ENCODE measurements at regions not wholly inside any gene's neighbourhood (a gene's known extent, or its start where the extent isn't known, plus 50 kb on each side); places are given as distances from the start of the nearest gene placed in this dataset.

- no TSS peak for BruUV-seq (replicated peaks)
- CTCF ChIA-PET: interaction anchor here (1.0 to 1.1 kb wide), 2 partner anchors 15 to 148 kb away, joined by 3 to 4 read pairs; no protein-coding TSS in a partner anchor
- no peak for TF ChIP-seq CTCF (IDR thresholded peaks at IDR 0.05; ENCODE audit: unreplicated experiment)
These were observed 116.9 kb upstream of the PCGF5 start for GRCh38 chr10:91103384-91104192.

GRCh38 chr10:91104193-91105041, 116.0 kb upstream of the PCGF5 start:
- BruUV-seq (replicated peaks): no TSS peak
- ChIA-PET POLR2A (no interaction called here), CTCF (interaction anchor here (1.0 to 1.1 kb wide), 2 partner anchors 16 to 147 kb away, joined by 3 to 4 read pairs; no protein-coding TSS in a partner anchor)
- Mint-ChIP-seq H3K4me3 (ENCODE audit: unreplicated experiment) (no peak overlapping the region), H3K27me3 (ENCODE audit: insufficient read depth, unreplicated experiment) (peaks cover 15% of the 10 kb centered on the region), H3K4me1 (ENCODE audit: insufficient read depth, unreplicated experiment) (no peaks in the 10 kb centered on the region), H3K36me3 (ENCODE audit: insufficient read depth, unreplicated experiment) (no peaks in the 10 kb centered on the region), H3K9me3 (ENCODE audit: unreplicated experiment) (peaks cover 8% of the 10 kb centered on the region), H3K27ac (ENCODE audit: low read depth, unreplicated experiment) (no peak overlapping the region)
- no peak for DNase-seq (ENCODE audit: unreplicated experiment)
- no peak for TF ChIP-seq CTCF (IDR thresholded peaks at IDR 0.05; ENCODE audit: unreplicated experiment)
- intact Hi-C loops (cut with micrococcal nuclease): no loop called here

More at GRCh38 chr10:91103384-91104192, 116.9 kb upstream of the PCGF5 start:
- intact Hi-C loops (cut with micrococcal nuclease): no loop called here
- DNase-seq (ENCODE audit: unreplicated experiment): no peak
- Mint-ChIP-seq H3K9me3 (ENCODE audit: unreplicated experiment) (peaks cover 8% of the 10 kb centered on the region), H3K4me1 (ENCODE audit: insufficient read depth, unreplicated experiment) (no peaks in the 10 kb centered on the region), H3K4me3 (ENCODE audit: unreplicated experiment) (no peak overlapping the region), H3K27me3 (ENCODE audit: insufficient read depth, unreplicated experiment) (peaks cover 15% of the 10 kb centered on the region), H3K27ac (ENCODE audit: low read depth, unreplicated experiment) (no peak overlapping the region), H3K36me3 (ENCODE audit: insufficient read depth, unreplicated experiment) (no peaks in the 10 kb centered on the region)
- POLR2A ChIA-PET: no interaction called here

GRCh38 chr10:91105269-91105668, 115.2 kb upstream of the PCGF5 start:
- Mint-ChIP-seq H3K36me3 (ENCODE audit: insufficient read depth, unreplicated experiment) (no peaks in the 10 kb centered on the region), H3K27ac (ENCODE audit: low read depth, unreplicated experiment) (no peak overlapping the region), H3K9me3 (ENCODE audit: unreplicated experiment) (peaks cover 8% of the 10 kb centered on the region), H3K4me3 (ENCODE audit: unreplicated experiment) (no peak overlapping the region), H3K4me1 (ENCODE audit: insufficient read depth, unreplicated experiment) (no peaks in the 10 kb centered on the region), H3K27me3 (ENCODE audit: insufficient read depth, unreplicated experiment) (peaks cover 15% of the 10 kb centered on the region)
- no TSS peak for BruUV-seq (replicated peaks)
- intact Hi-C loops (cut with micrococcal nuclease): no loop called here
- CTCF ChIA-PET: no interaction called here
- no peak for DNase-seq (ENCODE audit: unreplicated experiment)
- no peak for TF ChIP-seq CTCF (IDR thresholded peaks at IDR 0.05; ENCODE audit: unreplicated experiment)
- POLR2A ChIA-PET: no interaction called here

GRCh38 chr10:91108820-91109219, 111.6 kb upstream of the PCGF5 start:
- no peak overlapping the region for H3K4me3 Mint-ChIP-seq (ENCODE audit: unreplicated experiment)
- H3K4me1 Mint-ChIP-seq (ENCODE audit: insufficient read depth, unreplicated experiment): no peaks in the 10 kb centered on the region
- ChIA-PET POLR2A (no interaction called here), CTCF (interaction anchor here (0.6 kb wide), 1 partner anchor 54 kb away, joined by 3 read pairs; no protein-coding TSS in a partner anchor)
- intact Hi-C loops (cut with micrococcal nuclease): no loop called here
- H3K9me3 Mint-ChIP-seq (ENCODE audit: unreplicated experiment): peaks cover 8% of the 10 kb centered on the region
- no TSS peak for BruUV-seq (replicated peaks)
- H3K27ac Mint-ChIP-seq (ENCODE audit: low read depth, unreplicated experiment): no peak overlapping the region
- no peaks in the 10 kb centered on the region for H3K36me3 Mint-ChIP-seq (ENCODE audit: insufficient read depth, unreplicated experiment)
- no peak for TF ChIP-seq CTCF (IDR thresholded peaks at IDR 0.05; ENCODE audit: unreplicated experiment)
- DNase-seq (ENCODE audit: unreplicated experiment): no peak
- H3K27me3 Mint-ChIP-seq (ENCODE audit: insufficient read depth, unreplicated experiment): peaks cover 15% of the 10 kb centered on the region

All from MCF 10A (cell line).